ENCODE measurements at regions not wholly inside any gene's neighbourhood (a gene's known extent, or its start where the extent isn't known, plus 50 kb on each side); places are given as distances from the start of the nearest gene placed in this dataset.
"Not testable (repeated sequence)": the region's sequence is repeated elsewhere in the genome, so short reads cannot be mapped to it uniquely, and the experiment has no call there.

DNA sequence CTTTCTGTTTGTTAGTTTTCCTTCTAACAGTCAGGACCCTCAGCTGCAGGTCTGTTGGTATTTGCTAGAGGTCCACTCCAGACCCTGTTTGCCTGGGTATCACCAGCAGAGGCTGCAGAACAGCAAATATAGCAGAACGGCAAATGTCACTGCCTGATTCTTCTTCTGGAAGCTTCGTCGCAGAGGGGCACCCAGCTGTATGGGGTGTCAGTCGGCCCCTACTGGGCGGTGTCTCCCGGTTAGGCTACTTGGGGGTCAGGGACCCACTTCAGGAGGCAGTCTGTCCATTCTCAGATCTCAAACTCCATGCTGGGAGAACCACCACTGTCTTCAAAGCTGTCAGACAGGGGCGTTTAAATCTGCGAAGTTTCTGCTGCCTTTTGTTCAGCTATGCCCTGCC, 448.6 kb upstream of the UBE2E3 start:
- intact Hi-C loops (cut with DNase I, micrococcal nuclease); ATAC-seq; DNase-seq: not testable (repeated sequence)

DNA sequence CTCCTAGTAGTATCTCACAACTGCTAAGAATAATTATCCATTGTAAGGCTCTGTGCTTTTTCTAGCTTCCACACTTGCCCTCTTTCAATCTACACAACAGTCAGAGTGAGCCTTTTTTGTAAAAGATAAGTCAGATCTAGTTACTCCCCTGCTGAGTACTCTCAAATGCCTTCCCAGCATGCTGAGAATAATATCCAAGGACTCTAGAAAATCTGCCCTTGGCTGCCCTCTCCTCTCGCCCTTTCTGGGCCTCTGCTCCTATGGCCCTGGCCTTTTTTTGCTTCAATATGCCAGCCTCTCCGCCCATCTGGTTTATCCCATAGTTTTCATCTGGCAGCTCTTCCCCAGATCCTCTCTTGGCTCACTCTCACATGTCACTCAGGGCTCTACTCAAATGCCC, 455.9 kb upstream of the UBE2E3 start:
- DNase-seq (no peak), ATAC-seq (no peak)
- intact Hi-C loops (cut with DNase I, micrococcal nuclease), result no loop called here

DNA sequence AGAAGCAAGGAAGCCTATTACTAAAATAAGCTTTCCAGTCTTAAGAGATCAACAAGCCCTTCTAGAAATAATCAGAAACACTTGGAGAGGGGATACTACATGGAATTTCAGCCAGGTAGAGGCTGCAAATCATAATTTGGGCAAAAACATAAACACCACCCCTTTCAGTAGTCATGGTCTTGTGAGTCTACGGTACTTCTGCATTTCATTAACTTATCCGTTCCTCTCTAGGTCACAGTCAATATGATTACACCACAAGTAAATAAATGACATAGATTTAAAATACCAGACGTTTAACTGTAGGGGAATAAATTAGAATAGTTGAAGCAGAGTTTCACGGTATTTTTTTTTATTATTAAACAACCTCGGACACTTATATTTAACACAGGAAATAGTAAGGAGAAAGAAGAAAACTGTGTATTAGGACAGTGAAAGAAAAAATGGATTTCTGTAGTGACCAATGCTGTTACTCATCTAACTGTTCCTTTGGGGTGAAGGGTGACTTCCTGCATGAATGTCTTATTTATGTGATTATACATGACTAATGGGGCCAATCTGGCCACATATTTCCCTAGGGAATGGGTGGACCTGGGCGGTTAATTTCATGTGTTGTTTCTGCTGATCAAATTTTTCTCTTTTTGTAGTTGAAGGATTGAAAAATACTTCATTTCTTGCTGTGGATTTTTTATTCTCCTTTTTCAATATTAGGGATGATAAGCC, 456.6 kb upstream of the UBE2E3 start:
- DNase-seq (no peak), ATAC-seq (no peak)
- intact Hi-C loops (cut with DNase I, micrococcal nuclease), result no loop called here

DNA sequence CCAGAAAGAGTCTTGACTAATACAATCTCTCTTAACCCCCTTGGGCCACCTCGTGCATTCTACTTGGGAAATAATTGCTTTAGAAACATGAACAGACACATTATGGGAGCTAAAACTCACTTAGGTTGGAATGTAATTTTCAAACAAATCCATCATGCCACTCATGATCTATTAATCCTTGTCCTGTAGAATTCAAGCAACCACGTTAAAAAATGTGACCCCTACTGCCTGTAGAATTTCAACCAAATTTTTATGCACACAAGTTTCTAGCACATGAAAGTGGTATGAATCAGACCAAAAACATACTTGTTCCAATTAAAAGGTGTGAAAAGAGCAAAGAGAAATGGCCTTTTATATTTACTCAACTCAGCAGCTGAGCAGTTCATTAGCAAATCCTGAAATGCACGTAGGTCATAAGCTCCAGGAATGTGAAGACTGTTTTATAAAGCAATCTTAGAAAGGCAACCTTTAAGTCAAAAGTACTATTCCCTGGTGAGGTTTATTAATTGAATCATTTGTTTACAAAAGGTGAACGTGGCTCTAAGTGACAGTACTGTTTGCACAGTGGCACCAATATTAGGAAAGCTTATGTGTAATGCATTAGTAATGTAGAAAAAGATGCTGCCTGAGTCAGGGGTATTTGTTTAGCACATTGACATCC, 459.4 kb upstream of the UBE2E3 start:
- ATAC-seq (no peak), DNase-seq (no peak)
- intact Hi-C loops (cut with DNase I, micrococcal nuclease), result no loop called here

DNA sequence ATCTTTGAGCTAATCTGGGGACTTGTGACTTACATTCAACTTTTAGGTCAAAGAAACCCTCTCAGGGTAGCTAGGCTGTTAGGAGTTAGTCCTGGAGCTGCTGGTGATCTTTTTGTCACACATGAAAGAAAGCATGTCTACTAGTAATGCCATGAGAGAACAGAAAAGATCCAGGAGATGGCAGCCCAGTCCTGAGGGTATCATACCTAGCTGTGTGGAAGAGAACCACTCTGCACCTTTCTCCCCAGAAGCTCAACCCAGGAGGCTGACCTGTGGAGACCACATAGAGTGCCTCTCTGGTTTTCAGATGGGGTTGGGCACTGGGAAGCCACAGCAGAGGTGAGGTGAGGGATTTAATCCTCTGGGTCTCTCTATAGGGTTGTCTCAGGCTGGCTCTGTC, 460.2 kb upstream of the UBE2E3 start:
- DNase-seq (no peak), ATAC-seq (peak; percentile 55)
- intact Hi-C loops (cut with DNase I, micrococcal nuclease), result no loop called here

DNA sequence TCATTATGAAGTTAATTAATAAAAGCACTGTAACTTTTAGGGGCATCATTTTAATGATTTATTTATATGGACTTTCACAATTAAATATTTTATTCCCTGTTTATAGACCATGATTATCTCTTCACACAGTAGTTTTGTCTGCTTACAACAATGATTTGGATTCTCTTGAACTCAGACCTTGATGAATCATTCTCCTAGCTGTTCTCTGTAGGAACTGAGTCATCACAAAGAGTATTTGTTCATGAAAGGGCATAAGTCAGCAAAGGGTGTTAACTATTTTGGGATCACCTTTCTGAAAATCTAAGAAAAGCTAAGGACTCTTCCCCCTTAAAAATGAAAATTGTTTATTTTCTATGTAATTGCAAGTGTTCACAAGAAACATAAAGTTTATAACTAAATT, 461.1 kb upstream of the UBE2E3 start:
- DNase-seq (no peak), ATAC-seq (no peak)
- intact Hi-C loops (cut with DNase I, micrococcal nuclease), result no loop called here

DNA sequence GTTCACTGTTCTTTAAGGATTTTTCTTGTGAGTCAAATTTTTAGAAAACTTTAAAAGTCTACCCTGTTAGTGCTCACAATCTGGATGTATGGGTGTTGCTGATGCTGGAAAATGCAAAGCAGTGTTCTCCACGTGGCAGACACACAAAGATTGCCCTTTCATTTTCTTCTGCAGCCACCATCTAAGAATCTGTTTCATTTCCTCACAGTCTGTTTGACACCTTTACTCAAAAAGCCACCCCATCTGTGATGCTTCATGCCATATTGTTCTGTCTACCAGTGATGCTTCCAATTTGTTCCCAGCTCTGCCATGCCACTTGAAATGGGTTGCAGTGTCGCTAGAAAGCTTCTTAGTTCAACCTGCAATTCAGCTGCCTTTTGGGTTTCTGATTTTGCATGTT, 464.2 kb upstream of the UBE2E3 start:
- ATAC-seq (no peak), DNase-seq (no peak)
- intact Hi-C loops (cut with DNase I, micrococcal nuclease), result no loop called here

DNA sequence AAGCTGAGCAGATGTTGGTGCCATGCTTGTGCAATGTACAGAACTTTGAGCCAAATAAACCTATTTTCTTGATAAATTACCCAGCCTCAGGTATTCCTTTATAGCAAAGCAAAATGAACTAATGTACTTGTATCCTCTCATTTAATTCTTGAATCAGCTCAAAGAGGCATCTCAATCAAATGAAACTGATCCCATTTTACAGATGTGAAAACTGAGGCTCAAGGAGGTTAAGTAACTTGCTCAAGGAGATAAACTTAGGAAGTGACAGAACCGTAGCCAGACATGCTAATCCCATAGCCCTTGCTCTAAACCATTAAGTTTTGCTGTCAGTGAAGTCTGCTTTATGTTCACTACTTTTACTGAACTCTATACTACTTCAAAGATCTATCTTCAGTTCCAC, 467.0 kb upstream of the UBE2E3 start:
- no peak for ATAC-seq
- intact Hi-C loops (cut with DNase I, micrococcal nuclease), result no loop called here
- DNase-seq, result no peak

DNA sequence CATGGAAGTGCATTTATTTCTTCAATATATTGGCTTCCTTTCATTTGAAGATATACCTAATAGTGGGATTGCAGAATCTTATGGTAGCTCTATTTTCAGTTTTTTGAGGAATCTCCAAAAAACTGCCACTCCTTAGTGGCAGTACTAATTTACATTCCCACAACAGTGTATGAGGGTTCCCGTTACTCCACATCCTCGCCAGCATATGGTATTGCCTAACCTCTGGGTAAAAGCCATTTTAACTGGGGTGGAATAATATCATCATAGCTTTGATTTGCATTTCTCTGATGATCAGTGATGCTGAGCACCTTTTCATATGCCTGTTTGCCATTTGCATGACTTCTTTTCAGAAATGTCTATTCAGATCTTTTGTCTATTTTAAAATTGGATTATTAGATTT, 471.9 kb upstream of the UBE2E3 start:
- no peak for DNase-seq
- ATAC-seq, result no peak
- intact Hi-C loops (cut with DNase I, micrococcal nuclease), result no loop called here

DNA sequence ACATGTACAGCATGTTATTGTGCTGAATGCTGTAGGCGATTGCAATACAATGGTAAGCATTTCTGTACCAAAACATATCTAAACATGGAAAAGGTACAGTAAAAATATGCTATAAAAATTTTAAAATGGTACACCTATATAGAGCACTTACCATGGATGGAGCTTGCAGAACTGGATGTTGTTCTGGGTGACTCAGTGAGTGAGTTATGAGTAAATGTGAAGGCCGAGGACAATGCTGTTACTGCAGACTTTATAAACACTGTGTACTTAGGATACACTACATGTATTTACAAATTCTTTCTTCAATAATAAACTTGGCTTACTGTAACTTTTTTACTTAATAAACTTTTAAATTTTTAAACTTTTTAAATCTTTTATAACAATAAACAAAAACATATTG, 473.4 kb upstream of the UBE2E3 start:
- intact Hi-C loops (cut with DNase I, micrococcal nuclease), result no loop called here
- ATAC-seq (no peak), DNase-seq (no peak)

DNA sequence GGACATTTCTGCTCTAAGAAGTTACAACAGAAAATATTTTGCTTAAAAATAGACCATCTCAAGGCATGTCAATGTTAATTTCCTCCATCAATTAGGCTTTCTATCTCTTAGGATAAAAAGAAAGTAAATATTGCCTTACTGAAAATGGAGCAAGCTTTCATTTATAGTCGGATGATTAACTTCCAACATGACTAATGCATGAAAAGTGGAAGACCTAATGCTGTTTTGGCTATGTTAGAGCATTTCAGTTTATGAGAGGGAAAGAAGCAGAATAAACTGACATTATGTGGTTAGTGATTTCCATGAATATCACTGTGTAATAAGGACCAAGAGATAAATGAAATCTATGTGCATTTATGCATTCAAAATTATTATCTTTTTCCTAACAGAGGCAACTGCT, 475.2 kb upstream of the UBE2E3 start:
- intact Hi-C loops (cut with DNase I, micrococcal nuclease), result no loop called here
- no peak for DNase-seq
- no peak for ATAC-seq

DNA sequence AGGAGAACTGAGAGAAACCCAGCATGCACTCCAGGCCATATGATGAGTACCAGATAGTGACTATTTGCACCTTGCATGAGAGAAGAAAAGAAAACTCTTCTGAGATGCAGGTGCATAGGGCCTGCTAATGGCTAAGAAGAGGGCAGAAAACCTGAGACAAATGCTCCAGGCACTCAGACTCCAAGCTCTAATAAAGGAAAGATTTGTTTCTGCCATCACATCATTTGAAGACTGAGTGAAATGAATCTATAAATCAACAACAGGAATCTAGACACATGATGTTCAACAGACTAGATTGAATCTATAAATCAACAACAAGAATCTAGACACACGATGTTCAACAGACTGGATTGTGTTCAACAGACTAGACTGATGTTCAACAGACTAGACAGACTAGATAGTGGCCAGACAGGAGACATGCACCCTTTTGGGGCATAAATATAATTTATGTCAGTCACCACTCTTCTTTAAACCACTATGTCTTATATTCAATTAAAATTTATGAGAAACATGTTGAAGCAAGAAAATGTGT, 482.7 kb upstream of the UBE2E3 start:
- DNase-seq (no peak), ATAC-seq (no peak)
- intact Hi-C loops (cut with DNase I, micrococcal nuclease), result no loop called here

DNA sequence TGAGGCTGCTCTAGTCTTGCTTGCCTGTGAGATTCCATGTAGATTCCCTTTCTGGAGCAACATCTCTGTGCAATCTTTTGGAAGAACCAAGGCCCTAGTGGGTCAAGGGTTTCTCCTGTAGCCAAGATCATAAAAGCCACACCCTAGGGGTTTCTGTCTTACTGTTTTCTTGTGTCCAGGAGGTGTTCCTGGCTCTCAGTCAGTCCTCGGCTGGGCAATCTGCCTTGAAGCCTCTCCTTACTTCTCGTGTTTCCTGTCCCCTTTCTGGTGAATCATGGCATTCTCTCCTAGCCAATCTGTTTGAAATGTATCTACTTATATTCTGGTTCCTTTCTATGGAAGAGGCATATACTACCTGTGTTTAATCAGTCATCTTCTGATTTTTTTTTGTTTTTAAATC, 484.8 kb upstream of the UBE2E3 start:
- ATAC-seq (no peak), DNase-seq (no peak)
- intact Hi-C loops (cut with DNase I, micrococcal nuclease), result no loop called here

DNA sequence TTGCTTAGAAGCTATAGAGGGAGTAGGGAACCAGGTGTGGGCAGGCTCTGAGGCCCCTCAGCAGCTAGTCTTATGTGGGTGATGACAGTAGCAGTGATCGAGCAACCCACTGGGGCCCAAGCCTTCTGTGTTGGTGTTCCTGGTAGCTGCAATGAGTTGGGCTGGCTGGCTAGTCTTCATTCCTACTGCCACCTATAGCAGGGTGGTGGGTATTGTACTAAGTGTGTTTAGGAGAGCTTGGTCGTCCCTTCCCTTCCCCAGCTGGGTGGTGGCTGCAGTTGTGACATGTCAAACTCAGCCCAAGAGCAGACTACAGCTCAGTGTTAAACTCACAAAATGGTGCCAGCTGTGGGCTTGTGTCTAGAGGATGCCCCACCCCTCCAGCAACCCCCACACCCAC, 486.1 kb upstream of the UBE2E3 start:
- ATAC-seq, result no peak
- intact Hi-C loops (cut with DNase I, micrococcal nuclease), result no loop called here
- DNase-seq, result no peak

DNA sequence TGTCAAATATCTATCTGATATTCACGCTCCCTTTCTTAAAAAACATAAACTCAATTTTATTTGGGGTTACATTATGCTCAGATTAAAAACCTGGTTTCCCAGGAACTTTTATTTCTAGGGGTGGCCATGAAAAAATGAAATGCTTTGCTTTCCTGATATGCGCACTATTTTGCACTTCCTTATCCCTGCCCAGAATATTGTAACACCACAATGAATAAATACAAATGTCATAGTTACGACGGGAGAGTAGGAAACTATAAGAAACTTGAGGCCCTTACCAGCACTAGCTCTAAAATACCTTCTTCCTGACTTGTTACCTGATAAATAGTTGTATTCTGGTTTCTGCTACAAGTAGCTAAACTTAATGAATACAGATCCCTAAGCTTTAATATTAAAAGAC, 475.6 kb upstream of the CWC22 start:
- intact Hi-C loops (cut with DNase I, micrococcal nuclease), result no loop called here
- ATAC-seq (no peak), DNase-seq (no peak)

DNA sequence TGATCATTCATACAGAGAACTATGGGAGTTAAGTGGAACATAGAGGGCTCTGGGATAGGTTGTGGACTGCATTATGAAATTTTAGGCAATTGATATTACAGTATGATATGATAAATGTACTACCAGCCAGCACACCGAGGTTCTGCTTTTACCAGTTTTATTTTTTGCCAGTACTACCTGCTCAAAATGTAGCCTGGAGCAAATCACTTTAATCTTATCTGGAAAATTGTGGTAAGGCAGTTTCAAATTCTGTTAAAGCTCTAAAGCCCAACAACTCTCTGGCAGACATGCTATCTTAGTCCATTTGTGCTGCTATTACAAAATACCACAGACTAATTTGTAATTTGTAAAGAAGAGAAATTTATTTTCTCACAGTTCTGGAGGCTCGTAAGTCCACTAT, 474.9 kb upstream of the CWC22 start:
- no peak for ATAC-seq
- intact Hi-C loops (cut with DNase I, micrococcal nuclease), result no loop called here
- no peak for DNase-seq

DNA sequence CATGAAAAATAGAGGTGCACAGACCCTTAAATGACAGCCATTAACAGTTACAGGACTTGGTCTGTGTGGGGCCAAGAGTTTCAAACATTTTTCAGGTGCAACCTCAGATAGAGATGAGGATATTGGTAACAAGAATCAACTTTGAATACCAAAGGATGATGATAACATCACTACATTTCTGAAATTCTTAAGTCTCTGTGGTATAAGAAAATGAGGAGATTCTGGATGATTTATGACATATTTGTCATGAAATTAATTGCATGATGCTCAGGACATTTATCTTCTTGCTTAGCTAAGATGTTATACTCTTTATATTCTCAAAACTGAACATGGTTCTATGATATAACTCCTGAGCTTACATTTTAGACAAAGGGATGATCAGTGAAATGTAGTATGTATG, 471.8 kb upstream of the CWC22 start:
- no peak for DNase-seq
- ATAC-seq, result no peak
- intact Hi-C loops (cut with DNase I, micrococcal nuclease), result no loop called here

DNA sequence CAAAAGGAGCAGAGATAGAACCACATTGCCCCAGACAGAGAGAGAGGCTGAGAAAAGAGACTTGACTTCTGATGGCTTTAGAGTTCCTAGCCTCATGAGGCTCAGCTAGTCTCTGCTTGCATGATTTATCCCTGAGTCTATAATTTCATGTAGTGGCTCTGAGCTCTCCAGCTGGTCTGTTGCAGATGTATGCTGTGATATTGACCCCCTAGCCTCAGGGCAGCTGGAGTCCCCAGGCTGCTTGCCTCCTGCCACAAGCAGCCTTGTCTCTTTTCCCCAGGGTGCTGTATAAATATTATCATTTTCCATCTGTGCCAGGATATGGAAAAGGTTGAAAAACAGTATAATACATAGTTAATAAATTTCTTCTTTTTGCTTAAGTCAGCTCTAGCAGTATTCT, 467.6 kb upstream of the CWC22 start:
- no peak for ATAC-seq
- DNase-seq, result no peak
- intact Hi-C loops (cut with DNase I, micrococcal nuclease), result no loop called here

DNA sequence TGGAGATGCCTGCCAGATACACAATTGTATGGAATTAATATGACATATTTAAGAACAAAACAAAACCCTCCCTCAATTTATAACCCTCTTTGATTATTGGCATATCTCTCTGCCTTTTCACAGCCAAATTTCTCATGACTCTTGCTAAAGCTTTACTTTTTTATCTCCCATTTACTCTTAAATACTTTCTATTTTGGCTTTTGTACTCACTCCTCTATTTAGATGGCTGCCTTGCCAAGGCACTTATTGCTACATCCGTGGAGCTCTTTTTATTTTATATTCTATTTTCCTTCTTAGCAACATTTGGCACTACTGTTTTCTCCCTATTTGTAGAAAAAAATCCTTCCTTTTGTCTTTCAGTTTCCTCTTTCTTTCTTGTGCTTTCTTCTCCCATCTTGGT, 466.4 kb upstream of the CWC22 start:
- intact Hi-C loops (cut with DNase I, micrococcal nuclease), result no loop called here
- DNase-seq, result no peak
- ATAC-seq, result no peak

DNA sequence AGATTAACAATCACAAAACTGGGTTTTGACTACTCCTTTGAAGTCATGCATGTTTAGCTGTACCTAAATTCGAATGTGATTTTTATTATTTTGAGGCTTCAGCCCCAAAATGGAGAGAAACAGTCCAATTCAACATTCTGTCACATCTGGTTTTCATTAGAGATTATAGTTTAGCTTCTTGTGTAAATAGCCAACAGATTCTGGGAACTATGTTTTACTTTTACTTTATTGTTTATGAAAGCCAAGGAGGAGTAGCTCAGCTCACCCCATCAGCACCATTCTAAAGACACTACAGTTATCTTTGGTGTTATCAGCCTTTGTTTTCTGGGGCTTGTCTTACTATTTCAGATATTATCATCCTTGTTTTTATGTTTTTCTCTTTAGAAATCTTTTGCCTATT, 465.0 kb upstream of the CWC22 start:
- intact Hi-C loops (cut with DNase I, micrococcal nuclease), result no loop called here
- DNase-seq, result no peak
- ATAC-seq, result no peak

DNA sequence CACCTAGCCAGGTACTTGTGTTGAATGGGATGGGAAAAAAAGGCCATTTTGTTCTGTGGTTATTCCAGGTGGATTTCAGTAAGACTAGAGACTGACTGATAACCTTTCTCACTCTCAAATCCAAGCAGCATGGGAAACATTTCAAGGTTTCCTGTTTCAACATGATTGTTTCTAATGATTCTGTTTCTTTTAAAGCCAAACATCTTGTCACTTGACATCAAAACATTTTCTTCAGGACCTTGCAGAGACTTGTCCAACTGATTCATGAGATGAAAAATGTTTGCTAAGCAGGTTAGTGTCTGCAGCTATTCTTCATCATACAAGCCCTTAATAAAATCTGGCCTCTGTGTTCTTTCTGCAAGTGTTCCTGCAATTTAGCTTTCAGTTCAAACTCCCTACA, 456.5 kb upstream of the CWC22 start:
- no peak for DNase-seq
- intact Hi-C loops (cut with DNase I, micrococcal nuclease), result no loop called here
- ATAC-seq, result no peak
